ENCODE measurements at regions not wholly inside any gene's neighbourhood (a gene's known extent, or its start where the extent isn't known, plus 50 kb on each side); places are given as distances from the start of the nearest gene placed in this dataset.

- no peak for TF ChIP-seq CTCF (IDR thresholded peaks at IDR 0.05; ENCODE audit: extremely low read depth in 1 of 2, insufficient read depth in 1 of 2, low read depth in 1 of 2, low read length in 2 of 2)
- TF ChIP-seq EZH2 (IDR thresholded peaks at IDR 0.05; ENCODE audit: borderline replicate concordance, low read depth, low read length, severe bottlenecking) = no peak
- TF ChIP-seq MYC (IDR thresholded peaks at IDR 0.05; ENCODE audit: low read depth, low read length) = no peak
- no peak for TF ChIP-seq POLR2AphosphoS5 (IDR thresholded peaks at IDR 0.05; ENCODE audit: insufficient read depth, low read depth, low read length)
Measured at GRCh38 chr12:46475972-46476645, 103.5 kb upstream of the SLC38A2 start.

Measured in endothelial cell of umbilical vein (primary cell).